GM12878 (cell line): ENCODE measurements at regions not wholly inside any gene's neighbourhood (a gene's known extent, or its start where the extent isn't known, plus 50 kb on each side); places are given as distances from the start of the nearest gene placed in this dataset.
A peak's percentile ranks its signal among the peaks of the same experiment; 100 is the strongest.

Experiments
- CTCF ChIP-seq, 3 experiments: IDR thresholded peaks in 2 of 3; conservative IDR thresholded peaks in 1 of 3; 2 replicates each; pipeline ENCODE4 v1.5.1; 2011; ENCODE audit warnings: low read depth in 3 of 3, low read length in 3 of 3, mild to moderate bottlenecking in 3 of 3, control low read depth in 2 of 3, moderate library complexity in 2 of 3, inconsistent platforms in 1 of 3, mixed read lengths in 1 of 3; ENCODE audit not compliant: control insufficient read depth in 2 of 3, insufficient read depth in 1 of 3; ENCODE audit errors: extremely low read depth in 1 of 3
- EZH2 ChIP-seq: IDR thresholded peaks from 2 replicates; pipeline ENCODE4 v1.6.1; 2012; ENCODE audit warnings: low read depth, mild to moderate bottlenecking, control low read depth, inconsistent platforms, low read length, borderline replicate concordance; ENCODE audit not compliant: control insufficient read depth
- POLR2AphosphoS5 ChIP-seq: IDR thresholded peaks from 2 replicates; pipeline ENCODE4 v1.6.1; 2011; ENCODE audit warnings: mild to moderate bottlenecking, low read length, inconsistent platforms
- SP1 ChIP-seq: IDR thresholded peaks from one replicate; pipeline ENCODE4 v1.6.1; 2011; ENCODE audit warnings: low read depth, low read length

- TF ChIP-seq EZH2, result no peak
- TF ChIP-seq CTCF (IDR thresholded peaks at IDR 0.05 in 2 of 3, conservative IDR thresholded peaks at IDR 0.05 in 1 of 3; ENCODE audit: control insufficient read depth in 2 of 3, extremely low read depth in 1 of 3, insufficient read depth in 1 of 3, low read depth in 3 of 3, low read length in 3 of 3), result peak in 1 of 3 experiments; percentile 11; a peak in 1 of 6 replicates
- TF ChIP-seq POLR2AphosphoS5, result no peak
- no peak for TF ChIP-seq SP1
Measured at GRCh38 chr2:64750001-64750816, 96.5 kb upstream of the SERTAD2 start.
